Vagina (tissue), 2 donors: ENCODE measurements at regions not wholly inside any gene's neighbourhood (a gene's known extent, or its start where the extent isn't known, plus 50 kb on each side); places are given as distances from the start of the nearest gene placed in this dataset.
A peak's percentile ranks its signal among the peaks of the same experiment; 100 is the strongest.

Experiments used
- DNase-seq, 2 donors: peaks; one replicate each; pipeline ENCODE4 v3.0.0-alpha.2; 2017; ENCODE audit errors: extremely low spot score in 2 of 2
- H3K27ac ChIP-seq: fragments of 200-600 bp; sonication (generic); one replicate; pipeline ENCODE4 v1.5.1; 2019
- H3K27me3 ChIP-seq: fragments of 200-600 bp; sonication (generic); one replicate; pipeline ENCODE4 v1.5.1; 2019
- H3K36me3 ChIP-seq, 2 donors: fragments of 200-600 bp; sonication (generic); one replicate each; pipeline ENCODE4 v1.5.1; 2017 to 2019
- H3K4me1 ChIP-seq: fragments of 200-600 bp; sonication (generic); one replicate; pipeline ENCODE4 v1.5.1; 2019
- H3K4me3 ChIP-seq, 2 donors: fragments of 200-600 bp; sonication (generic); 1 replicate in 1 of 2; 2 replicates in 1 of 2; pipeline ENCODE4 v1.5.1; 2016 to 2019
- H3K9me3 ChIP-seq: fragments of 200-600 bp; sonication (generic); one replicate; pipeline ENCODE4 v1.5.1; 2019
- POLR2A ChIP-seq, 2 donors: fragments of 450-650 bp; IDR thresholded peaks; one replicate each; pipeline ENCODE4 v1.6.1; 2017; ENCODE audit warnings: antibody characterized with exemption in 2 of 2, mild to moderate bottlenecking in 2 of 2, moderate library complexity in 2 of 2
- POLR2AphosphoS5 ChIP-seq, 2 donors: sonication (generic); formaldehyde crosslinking; IDR thresholded peaks; one replicate each; pipeline ENCODE4 v1.9.0; 2017; ENCODE audit warnings: antibody characterized with exemption in 2 of 2, mild to moderate bottlenecking in 2 of 2, low read depth in 1 of 2; ENCODE audit not compliant: insufficient read depth in 1 of 2
- intact Hi-C: fragments of 100-400 bp; cut with DNase I; formaldehyde crosslinking; loops from one replicate; pipeline ENCODE4 v1.15.1; 2023
- TF ChIP-seq, protein P1 (sequence below), 3 experiments: fragments of 450-650 bp in 2 of 3; fragments of 200-600 bp in 1 of 3; sonication (generic) in 1 of 3; IDR thresholded peaks; one replicate each; pipeline ENCODE4 v1.5.1; 2017 to 2019; ENCODE audit warnings: antibody characterized with exemption in 3 of 3, mild to moderate bottlenecking in 2 of 3, moderate library complexity in 2 of 3

DNA sequence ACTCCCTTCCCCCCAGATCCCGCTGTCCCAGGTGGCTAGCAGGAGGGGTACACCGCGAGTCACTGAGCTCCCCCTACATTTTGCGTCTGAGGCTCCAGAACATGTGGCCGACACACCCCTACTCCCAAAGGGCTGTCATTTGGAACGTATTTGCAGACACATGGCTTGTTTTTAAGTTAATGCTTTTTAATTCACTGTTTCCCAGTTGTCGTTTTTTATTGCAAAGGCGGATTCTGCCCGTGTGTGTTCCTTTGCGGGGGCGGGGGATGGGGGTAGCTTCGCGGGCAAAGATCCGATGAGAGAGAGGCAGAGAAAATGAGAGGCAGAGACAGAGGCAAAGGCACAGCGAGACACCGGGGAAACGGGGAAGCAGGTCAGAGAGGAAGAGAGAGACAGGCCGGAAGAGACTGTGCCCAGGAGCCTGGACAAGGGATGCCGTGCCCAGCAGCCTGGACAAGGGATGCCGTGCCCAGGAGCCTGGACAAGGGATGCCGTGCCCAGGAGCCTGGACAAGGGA is 270.2 kb downstream of the FOXD2 start:
- Histone ChIP-seq H3K27me3 (peaks cover 11% of the 10 kb centered on the region), H3K27ac (no peak overlapping the region), H3K4me3 (peak overlapping the region in 1 of 2 donors; percentile 49), H3K4me1 (peaks cover 43% of the 10 kb centered on the region), H3K9me3 (no peaks in the 10 kb centered on the region), H3K36me3 (no peaks in the 10 kb centered on the region)
- TF ChIP-seq, protein P1, sequence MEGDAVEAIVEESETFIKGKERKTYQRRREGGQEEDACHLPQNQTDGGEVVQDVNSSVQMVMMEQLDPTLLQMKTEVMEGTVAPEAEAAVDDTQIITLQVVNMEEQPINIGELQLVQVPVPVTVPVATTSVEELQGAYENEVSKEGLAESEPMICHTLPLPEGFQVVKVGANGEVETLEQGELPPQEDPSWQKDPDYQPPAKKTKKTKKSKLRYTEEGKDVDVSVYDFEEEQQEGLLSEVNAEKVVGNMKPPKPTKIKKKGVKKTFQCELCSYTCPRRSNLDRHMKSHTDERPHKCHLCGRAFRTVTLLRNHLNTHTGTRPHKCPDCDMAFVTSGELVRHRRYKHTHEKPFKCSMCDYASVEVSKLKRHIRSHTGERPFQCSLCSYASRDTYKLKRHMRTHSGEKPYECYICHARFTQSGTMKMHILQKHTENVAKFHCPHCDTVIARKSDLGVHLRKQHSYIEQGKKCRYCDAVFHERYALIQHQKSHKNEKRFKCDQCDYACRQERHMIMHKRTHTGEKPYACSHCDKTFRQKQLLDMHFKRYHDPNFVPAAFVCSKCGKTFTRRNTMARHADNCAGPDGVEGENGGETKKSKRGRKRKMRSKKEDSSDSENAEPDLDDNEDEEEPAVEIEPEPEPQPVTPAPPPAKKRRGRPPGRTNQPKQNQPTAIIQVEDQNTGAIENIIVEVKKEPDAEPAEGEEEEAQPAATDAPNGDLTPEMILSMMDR (IDR thresholded peaks at IDR 0.05) = no peak
- TF ChIP-seq POLR2A (IDR thresholded peaks at IDR 0.05) = no peak
- no peak for TF ChIP-seq POLR2AphosphoS5 (IDR thresholded peaks at IDR 0.05; ENCODE audit: insufficient read depth in 1 of 2, low read depth in 1 of 2)
- intact Hi-C loops = loop anchor here (2.0 to 10.0 kb wide), 2 partner anchors 123 to 181 kb away; no protein-coding TSS in a partner anchor
- no peak for DNase-seq

DNA sequence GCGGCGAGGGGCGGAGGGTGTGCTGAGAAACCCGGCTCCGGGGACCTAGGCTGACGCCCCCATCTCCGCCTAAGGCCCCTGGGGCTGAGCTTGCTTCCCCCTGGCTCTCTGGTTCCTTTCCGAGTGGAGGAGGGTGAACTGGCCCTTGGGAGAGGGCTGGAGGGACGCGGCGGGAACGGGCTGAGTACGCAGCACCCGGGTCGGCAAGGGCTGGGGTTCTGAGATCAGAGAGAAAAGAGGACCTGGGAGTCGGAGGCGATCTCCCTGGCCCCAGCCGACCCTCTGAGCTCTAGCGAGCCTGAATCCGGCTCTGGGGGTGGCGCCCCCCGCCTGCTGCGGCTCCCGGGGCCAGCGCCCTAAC is 270.8 kb downstream of the FOXD2 start:
- DNase-seq = no peak
- Histone ChIP-seq H3K4me3 (peak overlapping the region; percentile 32 to 49), H3K4me1 (peaks cover 37% of the 10 kb centered on the region), H3K27ac (no peak overlapping the region), H3K36me3 (no peaks in the 10 kb centered on the region), H3K27me3 (peaks cover 11% of the 10 kb centered on the region), H3K9me3 (no peaks in the 10 kb centered on the region)
- intact Hi-C loops = loop anchor here (2.0 to 10.0 kb wide), 2 partner anchors 124 to 182 kb away; no protein-coding TSS in a partner anchor
- TF ChIP-seq, protein P1 (IDR thresholded peaks at IDR 0.05) = no peak
- TF ChIP-seq POLR2AphosphoS5 (IDR thresholded peaks at IDR 0.05; ENCODE audit: insufficient read depth in 1 of 2, low read depth in 1 of 2) = no peak
- TF ChIP-seq POLR2A (IDR thresholded peaks at IDR 0.05) = no peak

DNA sequence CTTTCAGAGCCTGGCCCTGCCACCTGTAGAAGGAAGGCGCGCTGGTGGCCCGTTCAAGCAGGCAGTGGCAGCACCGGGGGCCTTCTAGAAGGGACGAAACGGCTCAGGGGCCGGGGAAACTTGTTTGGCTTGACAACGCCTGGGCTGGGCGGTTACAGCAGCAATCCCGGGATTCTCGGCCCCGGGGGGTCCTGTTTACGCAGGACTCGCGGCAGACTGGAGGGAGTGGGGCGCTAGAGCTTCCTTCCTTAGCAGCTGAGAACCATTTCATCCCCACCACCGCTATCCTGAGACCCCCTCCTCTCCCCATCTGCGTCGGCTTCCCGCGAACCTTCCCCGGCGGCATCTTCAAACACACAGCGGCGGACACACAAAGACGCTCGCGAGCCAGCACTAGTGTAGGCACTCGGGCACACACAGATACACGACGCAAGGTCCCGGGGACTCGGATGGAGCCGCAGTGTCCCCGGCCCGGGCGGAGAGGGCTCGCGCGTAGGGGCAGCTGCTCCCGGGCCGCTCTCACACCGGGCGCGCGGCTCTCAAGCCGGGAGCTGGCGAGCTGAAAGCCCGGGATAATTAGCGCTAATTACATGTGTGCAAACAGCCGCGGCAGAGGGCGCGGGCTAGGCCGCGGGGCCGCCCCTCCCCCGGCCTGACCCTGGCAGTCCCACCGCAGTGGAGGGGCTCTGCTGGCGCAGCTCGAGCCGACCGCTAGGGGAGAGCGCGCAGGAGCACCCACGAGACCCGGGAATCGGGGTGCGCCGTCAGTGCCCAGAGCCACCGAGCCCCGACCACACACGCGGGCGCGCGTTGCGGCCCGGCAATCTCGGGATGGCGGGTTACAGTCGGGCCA is 271.4 kb downstream of the FOXD2 start:
- no peaks in the 10 kb centered on the region for H3K36me3 ChIP-seq
- TF ChIP-seq, protein P1 (IDR thresholded peaks at IDR 0.05) = peak in 2 of 3 experiments; percentile 5 to 32
- TF ChIP-seq POLR2AphosphoS5 (IDR thresholded peaks at IDR 0.05; ENCODE audit: insufficient read depth in 1 of 2, low read depth in 1 of 2) (no peak), POLR2A (IDR thresholded peaks at IDR 0.05) (no peak)
- H3K4me3 ChIP-seq = peak overlapping the region; percentile 32 to 49
- DNase-seq = no peak
- intact Hi-C loops = loop anchor here (2.0 to 10.0 kb wide), 2 partner anchors 124 to 182 kb away; no protein-coding TSS in a partner anchor
- no peaks in the 10 kb centered on the region for H3K9me3 ChIP-seq
- H3K27ac ChIP-seq = no peak overlapping the region
- H3K4me1 ChIP-seq = peaks cover 31% of the 10 kb centered on the region
- peaks cover 11% of the 10 kb centered on the region for H3K27me3 ChIP-seq

DNA sequence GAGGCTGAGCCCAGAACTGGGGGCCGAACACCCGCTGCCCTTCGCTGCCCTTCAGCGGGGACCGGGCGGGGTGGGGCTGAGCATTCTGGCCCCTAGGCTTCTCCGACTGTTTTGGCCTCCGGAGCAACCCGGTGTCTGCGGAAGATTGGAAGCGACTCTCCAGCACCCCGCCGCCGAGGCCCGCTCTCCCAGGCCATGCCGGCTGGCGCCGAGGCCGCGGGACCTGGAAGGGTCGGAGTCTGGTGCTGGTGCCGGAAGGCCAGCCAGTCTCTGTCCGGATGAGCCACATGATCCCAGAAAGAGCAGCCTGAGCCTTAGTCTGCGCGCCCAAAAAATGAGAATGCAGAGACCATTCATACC is 272.0 kb downstream of the FOXD2 start:
- DNase-seq = no peak
- TF ChIP-seq, protein P1 (IDR thresholded peaks at IDR 0.05) = peak in 1 of 3 experiments; percentile 0
- no peak for TF ChIP-seq POLR2AphosphoS5 (IDR thresholded peaks at IDR 0.05; ENCODE audit: insufficient read depth in 1 of 2, low read depth in 1 of 2)
- intact Hi-C loops = loop anchor here (1.0 to 10.0 kb wide), 3 partner anchors 125 to 273 kb away; no protein-coding TSS in a partner anchor
- Histone ChIP-seq H3K27ac (no peak overlapping the region), H3K27me3 (peaks cover 11% of the 10 kb centered on the region), H3K4me1 (peaks cover 28% of the 10 kb centered on the region), H3K4me3 (peak overlapping the region; percentile 32 to 49), H3K9me3 (no peaks in the 10 kb centered on the region), H3K36me3 (no peaks in the 10 kb centered on the region)
